ENCODE measurements at regions not wholly inside any gene's neighbourhood (a gene's known extent, or its start where the extent isn't known, plus 50 kb on each side); places are given as distances from the start of the nearest gene placed in this dataset.

GRCh38 chr2:129008055-129008880 lies 689.6 kb upstream of the HS6ST1 start:
- H3K4me3 ChIP-seq (replicated peaks; ENCODE audit: insufficient read depth, low read length), result no peak overlapping the region
- DNase-seq (ENCODE audit: low read depth in 1 of 2, low spot score in 1 of 2), result no peak
- TF ChIP-seq SPI1 (IDR thresholded peaks at IDR 0.05; ENCODE audit: borderline replicate concordance, low read depth), result no peak
- no peak for TF ChIP-seq CTCF (IDR thresholded peaks at IDR 0.05; ENCODE audit: insufficient read depth, low read length)
- TF ChIP-seq, protein P1, sequence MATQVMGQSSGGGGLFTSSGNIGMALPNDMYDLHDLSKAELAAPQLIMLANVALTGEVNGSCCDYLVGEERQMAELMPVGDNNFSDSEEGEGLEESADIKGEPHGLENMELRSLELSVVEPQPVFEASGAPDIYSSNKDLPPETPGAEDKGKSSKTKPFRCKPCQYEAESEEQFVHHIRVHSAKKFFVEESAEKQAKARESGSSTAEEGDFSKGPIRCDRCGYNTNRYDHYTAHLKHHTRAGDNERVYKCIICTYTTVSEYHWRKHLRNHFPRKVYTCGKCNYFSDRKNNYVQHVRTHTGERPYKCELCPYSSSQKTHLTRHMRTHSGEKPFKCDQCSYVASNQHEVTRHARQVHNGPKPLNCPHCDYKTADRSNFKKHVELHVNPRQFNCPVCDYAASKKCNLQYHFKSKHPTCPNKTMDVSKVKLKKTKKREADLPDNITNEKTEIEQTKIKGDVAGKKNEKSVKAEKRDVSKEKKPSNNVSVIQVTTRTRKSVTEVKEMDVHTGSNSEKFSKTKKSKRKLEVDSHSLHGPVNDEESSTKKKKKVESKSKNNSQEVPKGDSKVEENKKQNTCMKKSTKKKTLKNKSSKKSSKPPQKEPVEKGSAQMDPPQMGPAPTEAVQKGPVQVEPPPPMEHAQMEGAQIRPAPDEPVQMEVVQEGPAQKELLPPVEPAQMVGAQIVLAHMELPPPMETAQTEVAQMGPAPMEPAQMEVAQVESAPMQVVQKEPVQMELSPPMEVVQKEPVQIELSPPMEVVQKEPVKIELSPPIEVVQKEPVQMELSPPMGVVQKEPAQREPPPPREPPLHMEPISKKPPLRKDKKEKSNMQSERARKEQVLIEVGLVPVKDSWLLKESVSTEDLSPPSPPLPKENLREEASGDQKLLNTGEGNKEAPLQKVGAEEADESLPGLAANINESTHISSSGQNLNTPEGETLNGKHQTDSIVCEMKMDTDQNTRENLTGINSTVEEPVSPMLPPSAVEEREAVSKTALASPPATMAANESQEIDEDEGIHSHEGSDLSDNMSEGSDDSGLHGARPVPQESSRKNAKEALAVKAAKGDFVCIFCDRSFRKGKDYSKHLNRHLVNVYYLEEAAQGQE (IDR thresholded peaks at IDR 0.05; ENCODE audit: insufficient replicate concordance, low read depth), result no peak
- no peak for TF ChIP-seq GABPA (IDR thresholded peaks at IDR 0.05; ENCODE audit: low read depth)
- TF ChIP-seq POLR2AphosphoS5 (IDR thresholded peaks at IDR 0.05; ENCODE audit: low read depth), result no peak
- no peak overlapping the region for H3K27ac ChIP-seq (replicated peaks)
- no peaks in the 10 kb centered on the region for H3K27me3 ChIP-seq (ENCODE audit: insufficient read depth, poor library complexity, severe bottlenecking)

DNA sequence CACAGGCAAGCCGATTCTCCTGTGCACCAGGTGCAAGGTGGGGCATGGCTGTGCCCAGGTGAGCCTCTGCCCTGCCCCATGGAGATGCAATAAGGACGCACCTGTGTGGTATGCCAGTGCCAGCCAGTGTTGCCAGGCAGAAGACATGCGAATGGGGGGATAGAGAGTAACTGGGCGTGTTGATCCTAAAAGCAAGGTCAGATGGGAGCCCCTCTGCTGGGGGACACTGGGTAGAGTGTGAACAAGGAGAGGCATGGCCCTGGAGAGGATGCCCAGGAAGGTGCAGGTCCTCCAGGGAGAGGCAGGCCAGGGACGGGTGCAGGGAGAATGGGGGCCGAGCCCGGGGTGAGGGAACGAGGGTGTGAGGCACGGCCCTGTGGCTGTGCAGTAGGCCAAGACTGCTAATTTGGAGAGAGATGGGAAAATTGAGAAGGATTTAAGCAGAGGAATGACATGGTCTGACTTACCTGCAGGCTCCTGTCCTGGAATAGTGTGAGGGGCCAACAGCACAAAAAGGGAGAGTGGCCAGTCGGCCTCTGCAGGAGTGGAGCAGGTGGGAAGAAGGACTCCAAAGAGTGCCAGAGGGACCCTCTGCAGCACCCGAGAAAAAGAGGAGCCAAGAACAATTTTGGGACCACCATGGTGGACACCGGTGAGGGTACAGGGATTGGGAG lies 690.4 kb upstream of the HS6ST1 start:
- no peaks in the 10 kb centered on the region for H3K27me3 ChIP-seq (ENCODE audit: insufficient read depth, poor library complexity, severe bottlenecking)
- TF ChIP-seq GABPA (IDR thresholded peaks at IDR 0.05; ENCODE audit: low read depth) (no peak), SPI1 (IDR thresholded peaks at IDR 0.05; ENCODE audit: borderline replicate concordance, low read depth) (no peak), POLR2AphosphoS5 (IDR thresholded peaks at IDR 0.05; ENCODE audit: low read depth) (no peak), CTCF (IDR thresholded peaks at IDR 0.05; ENCODE audit: insufficient read depth, low read length) (no peak)
- TF ChIP-seq, protein P1 (IDR thresholded peaks at IDR 0.05; ENCODE audit: insufficient replicate concordance, low read depth), result no peak
- DNase-seq (ENCODE audit: low read depth in 1 of 2, low spot score in 1 of 2), result no peak
- no peak overlapping the region for H3K27ac ChIP-seq (replicated peaks)
- H3K4me3 ChIP-seq (replicated peaks; ENCODE audit: insufficient read depth, low read length), result no peak overlapping the region

- TF ChIP-seq CTCF (IDR thresholded peaks at IDR 0.05; ENCODE audit: insufficient read depth, low read length), result no peak
- no peak for TF ChIP-seq SPI1 (IDR thresholded peaks at IDR 0.05; ENCODE audit: borderline replicate concordance, low read depth)
- no peak for TF ChIP-seq GABPA (IDR thresholded peaks at IDR 0.05; ENCODE audit: low read depth)
- TF ChIP-seq POLR2AphosphoS5 (IDR thresholded peaks at IDR 0.05; ENCODE audit: low read depth), result no peak
- TF ChIP-seq, protein P1 (IDR thresholded peaks at IDR 0.05; ENCODE audit: insufficient replicate concordance, low read depth), result no peak
- H3K4me3 ChIP-seq (replicated peaks; ENCODE audit: insufficient read depth, low read length), result no peak overlapping the region
- H3K27me3 ChIP-seq (ENCODE audit: insufficient read depth, poor library complexity, severe bottlenecking), result no peaks in the 10 kb centered on the region
- no peak overlapping the region for H3K27ac ChIP-seq (replicated peaks)
- DNase-seq (ENCODE audit: low read depth in 1 of 2, low spot score in 1 of 2), result no peak
Observed at GRCh38 chr2:129009555-129010146, 691.0 kb upstream of the HS6ST1 start.

Measured in HL-60 (cell line).